Uterus (tissue), 2 donors: ENCODE measurements at regions not wholly inside any gene's neighbourhood (a gene's known extent, or its start where the extent isn't known, plus 50 kb on each side); places are given as distances from the start of the nearest gene placed in this dataset.

ENCODE experiments used
- CTCF ChIP-seq, 4 experiments: fragments of 200-600 bp in 2 of 4; fragments of 450-650 bp in 2 of 4; sonication (generic) in 2 of 4; IDR thresholded peaks; one replicate each; pipeline ENCODE4 v1.5.1; 2016 to 2019; ENCODE audit warnings: antibody characterized with exemption in 4 of 4, mild to moderate bottlenecking in 2 of 4, moderate library complexity in 1 of 4
- POLR2A ChIP-seq, 2 donors: fragments of 450-650 bp; IDR thresholded peaks; one replicate each; pipeline ENCODE4 v1.6.1; 2016; ENCODE audit warnings: antibody characterized with exemption in 2 of 2, mild to moderate bottlenecking in 1 of 2, moderate library complexity in 1 of 2

- no peak for TF ChIP-seq POLR2A (IDR thresholded peaks at IDR 0.05)
- TF ChIP-seq CTCF (IDR thresholded peaks at IDR 0.05), result no peak
These were observed 99.2 kb upstream of the MROH9 start for GRCh38 chr1:170836141-170836540.
